GM18858 (cell line): ENCODE measurements at regions not wholly inside any gene's neighbourhood (a gene's known extent, or its start where the extent isn't known, plus 50 kb on each side); places are given as distances from the start of the nearest gene placed in this dataset.

ENCODE experiments used
- ATAC-seq: cut with Tn5 transposase; IDR thresholded peaks from one replicate; pipeline ENCODE4 v1.9.1; 2021; ENCODE audit not compliant: unreplicated experiment

DNA sequence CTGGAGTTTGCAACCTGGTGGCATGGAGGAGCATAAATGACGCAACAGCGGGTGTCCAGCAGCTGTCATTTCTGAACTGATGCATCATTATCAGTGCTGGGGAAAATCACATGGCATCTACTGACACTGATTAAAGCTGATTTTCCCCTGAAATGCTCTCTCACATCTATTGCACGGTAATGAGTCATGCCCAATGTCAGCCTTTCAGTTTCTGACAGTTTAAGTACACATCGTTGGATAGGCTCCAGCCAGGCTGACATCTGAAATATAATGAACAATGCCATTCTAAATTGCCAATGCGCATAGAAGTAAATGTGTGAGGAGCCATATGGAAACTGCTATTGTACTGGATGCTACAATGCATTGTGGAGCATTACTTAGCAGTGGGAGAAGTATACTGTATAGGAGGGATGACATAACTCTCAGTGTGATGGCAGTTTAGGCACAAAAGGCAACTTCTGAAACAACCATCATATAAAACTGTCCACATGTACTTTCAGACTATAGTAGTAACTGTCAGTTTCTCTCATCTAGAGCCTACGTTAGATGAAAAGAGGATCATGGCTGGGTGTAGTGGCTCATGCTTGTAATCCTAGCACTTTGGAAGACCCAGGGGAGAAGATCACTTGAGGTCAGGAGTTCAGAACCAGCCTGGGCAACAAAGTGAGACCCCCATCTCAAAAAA lies 389.3 kb upstream of the DMAC1 start:
- ATAC-seq: no peak

DNA sequence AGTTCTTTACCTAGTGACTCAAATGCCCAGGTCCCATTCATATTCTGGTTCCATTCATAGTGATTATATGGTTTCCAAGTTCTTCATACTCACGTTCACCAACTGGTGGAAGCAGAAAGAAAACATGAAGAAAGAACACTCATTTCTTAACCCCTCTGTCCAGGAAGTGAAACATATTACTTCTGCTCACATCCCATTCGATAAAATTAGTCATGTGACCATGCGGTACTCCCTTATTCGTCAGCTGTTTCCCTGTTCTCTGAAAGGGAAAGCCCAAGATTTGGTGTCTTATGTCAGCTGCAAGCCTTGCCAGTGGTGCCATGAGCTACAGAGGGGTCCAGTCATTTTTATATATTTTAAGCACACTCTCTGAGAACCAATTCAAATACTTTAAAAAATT lies 387.0 kb upstream of the DMAC1 start:
- ATAC-seq: no peak

DNA sequence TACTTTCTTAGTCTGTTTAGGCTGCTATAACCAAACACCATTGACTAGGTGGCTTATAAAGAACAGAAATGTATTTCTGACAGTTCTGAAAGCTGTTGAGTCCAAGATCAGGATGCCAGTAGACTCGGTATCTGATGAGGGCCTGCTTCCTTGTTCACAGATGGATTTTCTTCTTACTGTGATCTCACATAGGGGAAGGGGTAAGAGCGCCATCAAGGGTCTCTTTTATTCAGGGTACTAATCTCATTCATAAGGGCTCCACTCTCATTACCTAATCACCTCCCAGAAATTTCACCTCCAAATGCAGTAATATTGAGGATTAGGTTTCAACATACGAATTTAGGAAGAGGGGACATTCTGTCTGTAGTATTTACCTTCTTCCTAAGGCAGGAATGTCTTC lies 384.0 kb upstream of the DMAC1 start:
- ATAC-seq: no peak

DNA sequence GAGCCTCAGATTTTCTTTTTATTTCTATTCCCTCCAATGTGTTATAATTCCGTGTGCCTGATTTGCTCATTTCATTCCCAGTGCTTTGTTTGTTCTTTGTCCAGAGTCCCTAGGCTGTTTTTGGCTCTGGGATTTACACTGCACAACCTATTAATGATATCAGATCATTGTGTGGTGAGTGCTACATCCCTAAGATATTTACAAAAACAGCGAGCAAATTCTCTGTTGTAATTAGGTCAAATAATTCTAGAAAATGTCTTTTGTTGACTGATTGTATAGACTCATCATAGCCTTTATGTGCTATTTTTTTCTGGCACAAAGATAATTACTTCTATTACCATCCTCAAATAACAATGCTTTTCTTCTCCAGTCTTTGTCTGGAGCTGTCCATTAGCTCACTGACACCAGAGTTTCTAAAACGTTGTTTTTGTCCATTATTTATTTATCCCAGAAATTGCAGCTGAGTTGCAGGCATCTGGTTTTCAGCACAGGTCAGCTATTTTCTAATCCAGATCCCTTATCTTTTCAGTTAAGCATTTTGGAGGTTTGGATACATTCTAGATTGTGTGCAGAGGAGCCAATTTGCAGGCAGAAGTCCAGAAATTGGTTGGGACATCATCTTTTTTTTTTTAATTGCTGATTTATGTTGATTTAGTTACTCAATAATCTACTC lies 379.9 kb upstream of the DMAC1 start:
- ATAC-seq: no peak

DNA sequence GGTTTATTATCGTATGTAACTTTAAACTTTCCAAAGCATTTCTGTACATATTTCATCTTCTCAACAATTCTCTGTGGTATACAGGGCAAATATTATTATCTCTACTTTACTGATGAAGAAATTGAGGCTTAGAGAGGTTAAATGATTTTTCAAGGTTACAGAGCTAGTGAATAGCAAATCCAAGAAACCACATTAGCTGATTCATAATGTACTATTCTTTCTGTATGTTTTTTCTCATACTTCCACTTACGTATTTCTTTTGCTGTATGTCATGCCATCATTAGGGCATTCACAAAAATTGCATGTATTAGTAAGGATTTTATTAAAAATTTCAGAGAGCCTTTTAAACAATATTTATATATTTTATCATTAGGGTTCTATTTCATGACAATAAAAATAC lies 372.4 kb upstream of the DMAC1 start:
- no peak for ATAC-seq

DNA sequence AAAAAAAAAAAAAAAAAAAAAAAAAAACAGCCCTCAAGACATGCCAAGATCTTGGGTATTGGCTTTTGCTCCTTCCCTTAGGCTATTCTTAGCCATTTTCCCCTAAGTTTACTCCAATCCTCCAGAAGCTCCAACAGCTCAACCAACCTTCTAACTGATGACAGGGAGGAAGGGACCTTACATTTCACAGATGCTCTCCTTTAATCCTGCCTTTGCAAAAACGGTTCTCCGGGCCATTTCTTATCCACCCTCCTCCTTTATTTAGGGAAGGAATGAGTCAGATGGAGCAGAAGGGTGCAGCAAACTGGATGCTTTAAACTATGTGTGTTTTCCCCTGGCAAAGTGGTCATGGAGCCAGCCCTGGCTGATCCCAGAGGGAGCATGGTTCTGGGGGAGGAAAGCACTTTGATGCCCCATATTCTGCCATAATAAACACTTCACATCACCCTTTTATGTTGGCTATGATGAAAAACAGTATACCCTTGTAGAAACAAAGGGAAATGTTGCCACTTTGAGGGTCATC lies 369.4 kb upstream of the DMAC1 start:
- ATAC-seq: no peak

DNA sequence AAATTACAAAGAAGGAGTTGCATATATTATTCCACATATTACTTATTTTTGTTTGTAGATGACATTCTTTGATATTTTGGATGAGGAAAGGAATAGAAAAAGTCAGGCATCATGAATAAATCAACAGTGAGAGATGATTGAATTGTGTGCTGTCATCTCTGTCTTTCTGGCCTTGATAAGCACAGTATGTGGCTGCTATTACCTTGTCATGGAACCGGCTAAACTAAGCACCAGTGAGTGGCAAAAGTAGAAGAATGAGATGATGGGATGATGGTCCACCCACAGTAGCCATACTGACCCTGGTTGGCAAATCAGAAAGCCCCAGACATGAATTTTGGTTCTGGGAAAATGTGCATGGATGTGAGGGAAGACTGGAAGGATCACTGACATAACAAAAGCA lies 361.2 kb upstream of the DMAC1 start:
- ATAC-seq: no peak

DNA sequence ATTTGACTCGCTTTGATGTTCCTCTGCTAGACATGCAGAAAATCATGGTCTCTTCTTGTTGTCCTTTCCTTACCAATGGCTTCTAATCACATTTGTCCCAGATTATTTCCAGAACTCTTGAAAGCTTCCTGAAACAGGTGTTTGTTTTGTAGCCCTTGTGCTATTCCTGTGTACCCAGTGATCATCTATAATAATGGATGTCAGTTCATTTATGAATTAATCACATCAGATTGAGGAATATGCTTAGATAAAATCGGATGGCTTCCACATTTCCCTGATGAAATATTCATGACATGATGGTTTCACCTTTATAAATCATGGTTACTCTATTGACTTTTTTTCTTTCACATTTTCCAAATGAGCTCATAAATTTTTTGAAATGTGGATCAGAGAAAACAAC lies 359.0 kb upstream of the DMAC1 start:
- no peak for ATAC-seq

DNA sequence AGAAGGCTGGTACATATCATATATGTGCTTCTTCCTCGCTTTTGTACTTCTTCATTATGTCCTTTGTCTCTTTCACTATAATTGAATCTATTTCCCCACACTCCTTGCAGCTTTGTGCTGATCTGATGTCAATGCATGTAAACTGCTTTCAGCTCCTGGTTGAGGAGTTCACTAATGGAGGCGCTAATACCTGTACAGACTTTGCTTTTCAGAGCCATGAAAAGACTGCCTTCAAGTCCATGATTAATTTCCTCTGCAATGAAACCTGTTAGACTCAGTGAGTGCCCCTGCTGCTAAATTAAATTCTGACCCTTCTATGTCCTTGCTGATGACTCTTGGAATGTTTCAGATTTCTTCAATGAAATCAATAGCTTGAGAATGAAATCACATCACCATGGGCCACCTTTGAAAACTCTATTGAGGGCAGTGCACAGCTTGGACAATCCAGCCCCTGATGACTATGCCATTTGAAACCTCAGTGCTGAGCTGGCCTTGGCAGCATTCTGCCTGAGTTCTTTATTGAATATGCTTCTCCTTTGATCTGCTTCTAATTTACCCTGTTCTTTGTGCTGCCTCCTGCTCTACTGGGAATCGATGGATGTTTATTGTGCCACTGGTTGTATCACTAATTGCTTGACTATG lies 358.2 kb upstream of the DMAC1 start:
- no peak for ATAC-seq

DNA sequence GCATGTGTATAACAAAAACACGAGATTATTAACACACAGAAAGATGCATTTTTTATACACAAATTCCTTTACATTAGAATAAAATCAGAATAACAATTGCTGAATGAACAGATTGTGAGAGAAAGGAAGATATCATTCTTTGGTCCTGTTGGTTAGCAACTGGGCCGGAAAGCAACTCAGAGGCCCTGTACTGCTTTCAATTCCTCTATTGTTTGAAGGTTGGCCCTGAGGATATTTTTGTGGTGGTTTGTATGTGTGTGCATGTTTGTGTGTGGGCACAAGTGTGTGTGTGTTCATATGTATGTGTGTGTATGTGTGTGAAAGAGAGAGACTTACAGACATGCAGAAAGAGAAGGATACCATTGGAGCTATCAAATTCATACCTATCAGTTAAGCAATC lies 356.8 kb upstream of the DMAC1 start:
- ATAC-seq: no peak

DNA sequence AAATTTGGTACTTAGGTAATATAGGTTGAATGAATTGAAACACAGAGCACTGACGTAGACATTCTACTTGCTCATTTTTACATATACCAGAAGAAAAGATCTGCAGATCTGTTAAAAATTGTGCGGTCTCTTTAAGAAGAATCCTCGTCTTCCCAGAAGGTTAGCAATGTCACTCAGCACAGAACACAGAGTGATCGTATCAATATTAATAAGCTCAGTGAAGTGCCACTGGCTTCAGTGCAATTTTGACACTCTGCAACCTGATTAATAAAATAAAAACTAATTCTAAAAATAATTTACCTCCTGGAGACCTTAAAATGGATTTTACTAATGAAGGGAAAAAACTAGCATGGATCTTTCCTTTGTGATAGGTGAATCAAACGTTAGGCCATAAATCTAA lies 356.1 kb upstream of the DMAC1 start:
- no peak for ATAC-seq

DNA sequence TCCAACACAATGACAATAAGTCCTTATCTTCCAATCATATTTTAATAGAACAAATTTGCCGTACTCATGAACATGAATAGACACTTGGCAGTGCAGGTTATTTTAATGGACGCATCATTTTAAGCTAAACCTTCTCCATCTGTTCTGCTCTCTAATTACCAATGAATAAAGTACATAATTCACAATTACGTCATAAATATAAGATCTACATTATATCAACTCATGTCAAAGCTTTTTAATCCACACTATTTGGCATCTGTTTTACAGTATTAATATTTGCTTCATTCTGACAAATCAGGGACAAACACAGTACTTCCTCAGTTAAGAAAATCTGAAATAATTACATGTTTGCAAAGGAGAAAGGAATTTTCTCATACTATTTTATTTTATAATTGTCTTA lies 344.1 kb upstream of the DMAC1 start:
- no peak for ATAC-seq

DNA sequence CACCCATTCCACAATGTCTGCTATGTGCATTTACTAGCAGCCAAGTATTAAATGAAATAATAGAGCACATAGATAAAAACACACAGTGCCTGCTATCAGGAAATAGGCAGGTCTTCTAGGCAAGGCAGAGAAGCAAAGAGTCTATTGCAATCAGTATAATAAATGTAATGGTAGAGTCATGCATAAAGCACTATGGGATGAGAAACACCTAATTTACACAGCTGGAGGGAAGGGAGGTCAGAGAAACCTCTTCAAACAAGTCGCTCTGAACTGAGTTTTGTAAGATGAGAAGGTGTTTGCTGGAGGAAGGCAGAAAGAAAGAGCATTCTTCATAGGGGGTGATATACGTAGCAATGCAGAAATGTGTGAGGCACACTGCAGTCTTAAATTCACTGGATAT lies 341.0 kb upstream of the DMAC1 start:
- ATAC-seq: no peak

DNA sequence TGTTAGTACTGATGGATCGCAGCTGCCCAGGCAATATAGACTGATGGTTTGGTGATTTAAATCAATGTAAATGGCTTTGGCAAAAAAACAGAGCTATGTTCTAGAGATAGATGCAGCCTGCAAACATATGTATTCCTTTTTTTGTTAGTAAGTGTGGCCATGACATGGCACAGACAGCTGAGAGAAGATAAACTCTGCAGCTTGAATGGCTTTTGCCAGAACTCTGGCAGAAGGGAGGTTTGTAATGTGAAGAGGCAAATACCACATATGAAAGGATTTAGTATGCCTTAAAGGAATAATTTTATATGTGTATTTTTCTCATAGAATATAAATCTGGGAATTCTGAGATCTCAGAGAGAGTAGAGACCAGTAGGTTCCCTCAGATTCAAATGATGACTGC lies 340.2 kb upstream of the DMAC1 start:
- ATAC-seq: no peak

DNA sequence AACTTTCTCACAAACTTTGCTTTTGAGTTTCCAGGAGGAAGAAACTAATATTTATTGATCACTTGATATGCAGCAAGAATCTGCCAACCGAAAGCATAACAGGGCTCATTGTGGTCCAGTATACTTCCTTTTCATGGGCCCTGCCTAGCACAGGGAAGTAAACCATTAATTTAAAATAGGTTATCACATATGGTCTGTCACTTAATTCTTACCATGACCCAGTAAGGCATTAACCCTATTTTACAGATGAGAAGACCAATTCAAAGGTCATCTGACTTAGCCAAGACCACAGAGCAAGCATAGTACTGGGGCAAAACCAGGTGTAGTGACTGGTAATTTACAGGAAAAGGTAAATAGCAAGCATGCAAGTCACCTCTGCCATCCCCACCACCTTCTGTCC lies 336.9 kb upstream of the DMAC1 start:
- ATAC-seq: peak; percentile 41

DNA sequence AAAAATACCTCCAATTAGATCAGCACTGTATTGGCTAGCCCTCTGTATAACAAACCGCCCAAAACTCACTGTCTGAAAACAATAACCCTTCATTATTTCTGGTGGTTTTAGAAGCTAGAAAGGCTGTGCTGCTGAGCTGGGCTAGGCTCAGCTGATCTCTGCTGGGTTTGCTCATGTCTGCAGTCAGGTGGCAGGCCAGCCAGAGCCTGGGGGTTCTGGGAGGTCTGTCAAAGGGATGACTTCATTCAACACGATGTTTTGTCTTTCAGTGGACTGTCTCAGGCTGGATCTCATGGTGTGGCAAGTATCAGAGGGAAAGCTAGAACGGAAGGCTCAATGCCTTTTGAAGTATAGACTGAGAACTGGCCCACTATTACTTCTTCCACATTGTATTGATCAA lies 335.1 kb upstream of the DMAC1 start:
- no peak for ATAC-seq

DNA sequence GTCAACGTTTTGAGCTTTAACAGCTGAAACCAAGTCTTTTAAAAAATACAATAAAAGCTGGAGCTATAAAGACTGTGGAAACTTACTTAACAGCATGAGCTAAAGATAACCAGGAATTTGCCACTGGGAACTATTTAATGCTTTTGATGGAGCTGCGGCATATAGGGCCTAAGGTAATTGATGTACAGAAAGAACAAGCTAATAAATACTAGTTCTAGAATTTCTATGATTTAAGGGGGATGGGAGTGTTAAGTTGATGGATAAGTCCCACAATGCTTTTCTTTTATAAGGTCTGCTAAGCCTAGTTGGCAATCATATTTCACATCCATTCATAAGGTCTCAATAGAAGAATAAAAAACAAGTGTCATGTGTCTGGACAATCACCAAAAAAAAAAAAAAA lies 334.0 kb upstream of the DMAC1 start:
- ATAC-seq: no peak

DNA sequence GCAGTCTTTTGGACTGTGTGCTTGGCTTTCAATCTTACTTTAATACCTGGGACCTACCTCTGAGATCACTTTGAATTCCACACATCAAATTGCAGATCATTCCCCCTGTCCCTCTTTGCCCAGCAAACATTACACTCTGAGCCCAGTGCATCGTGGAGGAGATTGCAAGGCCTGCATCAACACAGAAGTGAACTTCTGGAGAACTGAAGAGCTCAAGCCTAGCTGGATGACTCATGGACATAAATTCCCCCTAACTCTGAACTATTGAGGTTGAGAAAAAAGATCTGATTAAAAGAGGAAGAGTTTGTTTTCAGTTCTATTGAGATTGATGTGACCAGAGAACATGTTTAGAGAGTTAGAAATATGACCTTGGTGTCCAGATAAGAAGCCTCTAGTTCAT lies 316.0 kb upstream of the DMAC1 start:
- ATAC-seq: no peak

DNA sequence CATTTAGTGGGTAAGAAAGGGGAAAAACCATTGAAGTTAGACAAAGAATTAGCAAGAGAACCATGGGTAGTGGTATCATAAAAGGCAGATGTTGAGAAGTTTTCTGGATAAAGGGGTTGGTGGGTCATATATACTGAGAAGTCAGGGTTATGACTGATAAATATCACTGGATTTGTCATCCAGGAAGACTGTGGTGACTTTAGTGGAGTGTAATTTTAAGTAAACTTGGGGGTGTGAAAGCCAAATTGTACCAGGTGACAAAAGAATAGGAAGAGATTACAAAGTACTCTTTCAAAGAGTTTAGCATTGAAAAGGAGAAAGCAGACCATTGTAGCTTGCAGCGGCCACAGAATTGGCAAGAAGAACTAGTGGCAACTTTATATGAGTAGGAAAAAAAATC lies 315.2 kb upstream of the DMAC1 start:
- no peak for ATAC-seq

DNA sequence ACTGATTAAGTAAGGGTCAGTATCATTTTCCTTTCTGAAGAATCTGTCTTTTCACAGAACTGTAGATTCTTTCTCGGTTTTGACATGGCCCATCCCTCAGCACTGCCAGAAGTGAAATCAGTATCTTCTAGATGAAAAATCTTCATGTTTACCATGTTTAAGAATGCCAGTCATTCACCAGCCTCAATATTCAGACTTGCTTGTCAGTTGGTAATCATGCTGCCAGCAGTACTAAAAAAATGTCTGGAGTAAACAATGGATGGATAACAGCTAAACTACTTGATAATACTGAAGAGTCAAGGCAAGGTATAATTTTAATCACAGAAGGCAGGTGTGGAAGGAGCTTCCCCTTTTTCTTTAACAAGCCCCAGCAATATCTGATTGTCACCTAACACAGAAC lies 306.8 kb upstream of the DMAC1 start:
- ATAC-seq: no peak

DNA sequence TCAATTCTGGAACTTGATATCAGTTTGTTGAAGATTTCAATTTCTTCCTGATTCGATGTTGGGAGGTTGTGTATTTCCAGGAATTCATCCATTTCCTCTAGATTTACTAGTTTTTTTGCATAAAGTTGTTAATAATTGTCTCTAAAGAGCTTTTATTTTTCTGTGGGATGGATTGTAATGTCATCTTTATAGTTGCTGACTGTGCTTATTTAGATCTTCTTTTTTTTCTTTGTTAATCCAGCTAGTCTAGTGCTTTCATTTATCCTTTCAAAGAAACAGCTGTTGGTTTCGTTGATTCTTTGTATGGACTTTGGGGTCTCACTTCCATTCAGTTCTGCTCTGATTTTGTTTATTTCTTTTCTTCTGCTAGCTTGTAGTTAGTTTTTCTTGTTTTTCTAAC lies 302.0 kb upstream of the DMAC1 start:
- ATAC-seq: no peak

DNA sequence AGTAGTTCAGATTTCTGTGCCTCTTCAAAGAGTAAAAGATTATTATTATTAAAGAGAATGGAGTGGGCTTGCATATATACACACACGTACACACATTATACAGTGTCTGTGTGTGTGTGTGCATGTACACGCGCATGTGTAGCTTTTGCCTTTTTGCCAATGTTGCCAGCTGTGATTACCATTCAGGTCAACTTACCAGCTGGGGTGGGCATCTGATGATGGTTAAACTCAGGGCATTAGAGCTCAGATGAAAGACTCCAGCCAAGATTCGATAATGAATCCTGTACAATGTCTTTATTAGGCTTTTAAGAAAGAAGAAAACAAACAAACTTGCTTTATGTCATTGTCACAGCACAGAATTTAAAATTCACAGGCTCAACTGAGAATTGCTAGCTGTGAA lies 296.5 kb upstream of the DMAC1 start:
- no peak for ATAC-seq
